Cerebellar nuclear complex (tissue), 1 donor: ENCODE measurements at regions not wholly inside any gene's neighbourhood (a gene's known extent, or its start where the extent isn't known, plus 50 kb on each side); places are given as distances from the start of the nearest gene placed in this dataset.

ENCODE experiments used
- DNase-seq, 2 experiments: peaks; one replicate each; lab custom pipeline; 2025; lab: John Stamatoyannopoulos, UW

DNA sequence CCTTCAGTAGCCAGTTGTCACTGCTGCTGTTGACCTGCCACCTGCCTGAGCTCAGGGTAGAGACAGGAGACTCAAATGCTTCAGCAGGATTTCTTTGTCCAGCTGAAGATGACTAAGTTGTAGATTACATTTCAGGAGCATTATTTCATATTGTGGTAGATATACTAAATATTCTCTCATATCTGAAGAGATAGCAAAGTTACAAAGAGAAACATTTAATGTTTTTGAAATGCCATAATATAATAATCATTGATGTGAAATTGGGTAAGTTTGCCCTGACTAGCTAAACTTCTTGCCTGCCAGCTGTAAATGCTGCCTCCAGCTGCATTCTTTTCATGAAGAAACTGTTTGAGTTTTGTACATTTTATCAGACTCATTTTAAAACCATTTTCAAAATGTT lies 247.6 kb upstream of the CNKSR2 start:
- no peak for DNase-seq

DNA sequence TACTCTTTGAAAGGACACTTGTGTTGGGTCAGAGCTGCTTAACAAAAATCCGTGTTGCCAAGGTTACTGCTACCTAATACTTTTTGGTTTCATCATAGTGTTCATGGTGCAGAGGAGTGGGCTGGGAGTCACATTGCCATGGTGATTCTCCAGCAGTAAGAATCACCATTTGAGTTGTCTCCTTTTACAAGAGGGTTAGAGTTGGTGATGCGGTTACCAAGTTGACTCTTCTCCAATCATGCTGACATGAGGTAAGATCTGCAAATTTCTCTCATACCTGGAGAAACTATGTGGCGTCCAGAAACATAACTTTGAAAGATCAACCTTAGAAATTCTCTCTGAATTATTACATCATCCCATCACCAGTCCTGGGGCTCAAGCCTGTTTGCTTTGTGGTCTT lies 242.9 kb upstream of the CNKSR2 start:
- DNase-seq: no peak

DNA sequence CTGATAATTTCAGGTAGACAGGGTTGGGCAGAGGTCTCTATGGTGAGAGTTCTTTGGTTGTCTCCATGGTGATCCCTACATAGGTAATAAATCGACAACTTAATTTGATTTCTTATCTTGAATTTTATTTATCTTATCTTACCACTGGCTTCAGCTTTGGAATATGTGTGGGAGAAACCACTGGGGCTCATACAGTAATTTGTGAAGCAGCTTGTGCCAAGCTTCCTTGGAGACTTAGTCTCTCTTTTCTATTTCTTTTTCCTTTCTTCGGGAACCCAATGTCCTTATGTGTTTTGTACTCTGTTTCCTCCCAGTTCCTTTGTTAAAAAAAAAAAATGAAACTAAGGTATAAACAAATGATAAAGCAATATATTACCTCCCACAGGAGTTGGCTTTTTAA lies 242.4 kb upstream of the CNKSR2 start:
- no peak for DNase-seq

DNA sequence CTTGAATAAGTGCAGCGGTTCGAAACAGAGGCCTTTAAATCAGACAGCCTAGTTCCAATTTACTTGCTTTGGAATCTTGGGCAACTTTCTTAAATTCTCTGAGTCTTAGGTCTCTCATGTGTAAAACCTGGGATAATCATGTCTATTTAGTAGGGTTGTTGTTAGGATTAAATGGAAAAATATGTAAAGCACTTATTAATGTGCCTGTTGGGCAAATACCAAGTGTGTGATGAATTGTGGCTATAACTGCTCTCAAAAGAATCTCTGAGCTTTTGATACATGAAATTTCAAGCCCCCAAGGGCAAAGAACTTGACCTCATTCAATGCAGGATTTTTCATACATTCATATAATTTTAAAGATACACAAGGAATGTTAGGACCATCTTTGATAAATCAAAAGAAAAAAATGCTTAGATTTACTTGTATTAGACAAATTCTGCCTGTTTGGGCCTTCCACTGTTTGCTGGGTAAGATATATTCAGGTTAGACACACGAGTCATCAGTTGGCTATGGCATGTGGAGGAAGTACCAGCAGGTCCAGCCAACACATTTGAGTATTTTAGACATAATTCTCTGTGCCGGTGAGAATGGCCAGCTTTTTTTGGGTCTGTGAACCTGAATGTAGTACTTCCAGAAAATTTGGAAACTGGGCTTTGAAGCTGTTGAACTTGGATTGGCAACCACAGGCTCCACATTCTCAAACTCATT lies 241.4 kb upstream of the CNKSR2 start:
- no peak for DNase-seq

- DNase-seq: no peak
These were observed 224.0 kb upstream of the CNKSR2 start for GRCh38 chrX:21150208-21150607.

DNA sequence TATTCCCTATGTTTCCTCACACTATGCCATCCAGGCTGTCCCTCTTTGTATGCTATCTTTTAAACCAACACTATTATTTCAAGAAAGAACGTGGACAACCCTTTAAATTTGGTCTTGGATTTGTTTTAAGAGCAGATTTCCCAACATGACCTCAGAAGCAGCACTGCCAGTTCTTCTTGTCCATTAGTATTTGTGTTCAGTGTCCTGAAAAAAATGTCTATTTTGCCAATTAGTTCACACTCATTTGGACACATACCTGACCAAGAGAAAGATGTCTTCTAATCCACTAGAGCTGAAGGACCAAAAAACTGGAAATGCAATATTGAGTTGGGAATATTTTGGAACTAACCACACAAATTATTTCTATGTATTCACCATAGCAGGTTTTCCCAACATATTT lies 223.2 kb upstream of the CNKSR2 start:
- peak; percentile 47 to 58 for DNase-seq

DNA sequence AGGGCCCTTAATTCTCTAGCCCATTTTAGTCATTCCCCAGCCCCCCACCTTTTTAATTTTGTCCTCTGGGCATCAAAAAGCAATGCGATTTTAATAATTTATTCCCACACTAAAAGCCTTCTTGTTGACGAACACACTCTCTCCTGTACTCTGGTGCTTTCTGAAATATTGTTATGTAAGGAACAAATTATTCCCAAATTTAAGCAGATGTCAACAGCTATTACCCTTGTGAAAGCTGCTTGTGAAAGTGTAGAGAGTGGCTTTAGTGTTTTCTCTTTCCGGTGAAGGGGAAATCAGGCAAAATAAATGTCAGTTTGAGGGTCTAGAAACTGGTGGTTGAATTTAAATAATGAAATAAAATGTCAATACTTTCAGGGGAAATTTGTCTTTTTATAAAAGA lies 221.2 kb upstream of the CNKSR2 start:
- no peak for DNase-seq

GRCh38 chrX:21153503-21153902 lies 220.7 kb upstream of the CNKSR2 start:
- DNase-seq: no peak

DNA sequence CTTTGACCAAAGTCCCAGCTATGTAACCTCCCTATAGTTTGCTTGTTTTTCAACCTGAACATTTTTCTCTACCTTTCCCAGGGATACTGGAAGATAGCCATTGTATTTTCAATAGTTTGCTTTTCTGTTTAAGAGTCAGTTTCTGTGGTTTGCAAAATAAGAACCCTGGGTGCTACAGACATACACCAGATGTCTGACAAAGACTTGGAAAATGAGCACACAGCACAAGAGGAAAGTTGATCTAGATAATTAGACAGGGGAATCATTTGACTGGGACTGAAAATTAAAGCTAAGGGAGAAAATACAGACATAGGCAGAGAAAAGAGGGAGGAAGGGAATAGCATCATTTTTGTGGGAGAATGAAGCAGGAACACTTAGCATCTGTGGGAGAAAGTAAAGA lies 218.3 kb upstream of the CNKSR2 start:
- DNase-seq: no peak

DNA sequence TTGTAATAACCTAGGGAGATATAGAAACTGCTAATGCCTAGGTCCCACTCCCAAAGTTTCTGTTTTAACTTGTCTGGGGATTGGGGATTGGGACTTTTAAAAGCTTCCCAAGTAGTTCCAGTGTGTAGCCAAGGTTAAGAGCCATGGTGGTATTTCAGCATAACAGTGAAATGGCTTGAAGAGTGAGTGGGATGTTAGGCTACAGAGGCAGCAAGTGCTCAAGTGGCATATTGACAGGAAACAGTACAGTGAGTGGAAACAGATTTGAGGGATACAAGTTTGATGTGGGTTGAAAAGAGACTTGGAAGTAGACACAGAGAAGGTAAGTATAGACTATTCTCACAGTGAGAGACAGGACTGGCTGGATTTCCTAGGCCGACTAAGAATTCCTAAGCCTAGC lies 217.6 kb upstream of the CNKSR2 start:
- no peak for DNase-seq

GRCh38 chrX:21158678-21159077 lies 215.5 kb upstream of the CNKSR2 start:
- no peak for DNase-seq

DNA sequence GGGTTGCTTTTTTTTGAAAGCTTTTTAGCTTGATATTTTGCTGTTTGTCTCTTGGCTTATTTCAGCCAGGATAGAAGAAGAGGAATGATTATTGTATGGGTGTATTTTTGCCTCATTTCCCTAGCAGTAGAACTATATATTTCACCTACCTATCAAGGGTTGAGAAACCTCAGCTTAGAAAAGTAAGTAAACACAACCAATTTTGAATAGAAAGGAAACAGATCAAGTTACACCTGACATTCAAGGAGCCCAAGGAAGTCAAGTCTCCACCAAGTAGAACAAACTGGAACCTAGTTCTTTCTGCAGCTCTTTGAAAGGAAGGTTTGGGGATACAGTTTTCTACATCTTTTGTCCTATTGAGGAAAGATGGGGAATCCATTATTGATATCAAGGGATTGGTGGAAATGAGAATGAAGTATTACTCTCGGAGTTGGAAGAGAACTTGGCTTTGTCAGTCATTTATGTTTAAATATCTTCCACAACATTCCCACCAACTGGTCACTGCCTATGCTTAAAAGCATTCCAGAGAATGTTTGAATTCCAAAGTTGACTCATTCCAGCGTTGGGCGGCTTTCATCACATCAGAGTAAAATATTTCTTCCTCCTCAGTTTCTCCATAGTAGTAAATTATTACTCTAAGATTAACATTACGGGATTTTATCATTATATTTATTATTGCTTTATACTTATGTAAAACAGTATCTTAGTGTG lies 207.8 kb upstream of the CNKSR2 start:
- no peak for DNase-seq

GRCh38 chrX:21167011-21167410 lies 207.2 kb upstream of the CNKSR2 start:
- no peak for DNase-seq

DNA sequence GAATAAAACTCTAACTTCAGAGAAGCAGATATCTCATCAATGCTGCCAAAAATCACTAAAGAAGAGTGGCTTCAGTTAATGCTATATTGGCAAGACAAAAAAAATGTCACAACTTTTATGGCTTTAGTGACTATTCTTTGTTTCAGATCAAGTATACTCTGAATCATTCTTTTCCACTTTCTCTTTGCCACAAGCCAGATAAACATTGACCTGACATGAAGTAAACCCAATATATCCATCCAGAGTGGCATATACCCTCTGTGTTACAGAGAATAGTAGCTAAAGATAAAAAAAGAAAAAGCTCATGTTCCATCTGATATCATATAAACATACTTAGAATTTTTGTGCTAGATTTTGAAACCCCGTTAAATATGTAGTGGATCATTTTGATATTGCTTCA lies 206.7 kb upstream of the CNKSR2 start:
- no peak for DNase-seq

GRCh38 chrX:21168401-21169160 lies 205.6 kb upstream of the CNKSR2 start:
- no peak for DNase-seq

DNA sequence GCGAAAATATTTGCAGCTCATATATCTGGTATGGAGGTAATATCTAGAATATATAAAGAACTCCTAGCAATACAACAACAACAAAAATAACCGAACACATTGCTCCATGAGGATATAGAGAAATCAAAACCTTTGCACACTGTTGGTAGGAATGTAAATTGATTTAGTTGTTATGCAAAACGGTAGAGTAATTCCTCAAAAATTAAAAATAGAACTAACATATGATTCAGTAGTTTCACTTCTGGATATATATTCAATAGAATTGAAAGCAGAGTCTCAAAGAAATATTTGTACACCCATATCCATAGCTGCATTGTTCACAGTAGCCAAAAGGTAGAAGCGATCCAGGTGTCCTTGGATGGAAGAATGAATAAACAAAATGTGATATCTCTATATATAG lies 203.0 kb upstream of the CNKSR2 start:
- no peak for DNase-seq

GRCh38 chrX:21174439-21174838 lies 199.8 kb upstream of the CNKSR2 start:
- no peak for DNase-seq

GRCh38 chrX:21176921-21177571 lies 197.2 kb upstream of the CNKSR2 start:
- peak; percentile 9 to 64 for DNase-seq

DNA sequence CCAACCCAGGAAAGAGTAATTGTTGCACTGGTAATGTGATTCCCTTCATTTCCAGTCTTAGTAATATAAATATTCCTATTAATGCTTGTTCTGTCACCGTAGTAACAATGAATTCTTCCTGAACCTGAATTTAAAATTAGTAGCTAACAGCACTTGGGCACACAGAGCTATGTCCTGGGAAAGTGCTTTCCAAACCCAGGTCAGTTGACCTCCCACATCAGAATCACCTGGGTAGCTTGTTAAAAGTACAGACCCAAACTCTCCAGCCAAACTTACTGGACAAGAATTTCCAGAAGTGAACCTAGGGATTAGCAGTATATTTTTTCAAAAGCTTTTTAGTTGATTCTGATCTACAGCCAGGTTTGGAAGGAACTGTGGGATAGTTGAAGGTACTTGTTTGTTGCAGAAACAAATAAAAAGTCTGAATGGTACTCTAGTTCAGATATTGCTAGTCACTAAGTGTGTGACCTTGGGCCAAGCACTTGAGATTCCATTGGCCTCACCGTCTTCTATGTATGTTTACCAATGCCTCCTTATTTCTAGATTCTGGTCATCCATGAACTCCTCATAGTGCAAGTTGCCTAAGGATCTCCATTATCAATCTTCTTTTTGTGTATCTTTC lies 192.9 kb upstream of the CNKSR2 start:
- DNase-seq: no peak

DNA sequence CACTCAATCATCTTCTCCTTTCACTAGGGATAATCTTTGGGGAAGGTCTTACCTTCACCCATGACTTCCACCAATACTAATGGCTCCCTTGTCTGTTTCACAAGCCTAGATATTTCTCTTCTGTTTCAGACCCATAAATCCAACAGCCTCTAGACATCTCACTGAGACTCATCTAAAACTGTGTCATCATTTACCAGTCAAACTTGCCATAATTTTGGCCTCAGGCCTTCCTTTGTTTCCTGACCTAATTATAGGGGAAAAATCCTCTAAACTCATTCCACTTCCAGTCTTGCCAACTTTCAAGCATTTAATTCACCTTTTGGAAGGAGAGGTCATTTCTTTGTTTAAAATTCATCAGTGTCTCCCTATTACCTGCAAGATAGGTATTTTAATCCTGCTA lies 181.0 kb upstream of the CNKSR2 start:
- no peak for DNase-seq

- DNase-seq: no peak
These were observed 179.7 kb upstream of the CNKSR2 start for GRCh38 chrX:21194526-21194925.

DNA sequence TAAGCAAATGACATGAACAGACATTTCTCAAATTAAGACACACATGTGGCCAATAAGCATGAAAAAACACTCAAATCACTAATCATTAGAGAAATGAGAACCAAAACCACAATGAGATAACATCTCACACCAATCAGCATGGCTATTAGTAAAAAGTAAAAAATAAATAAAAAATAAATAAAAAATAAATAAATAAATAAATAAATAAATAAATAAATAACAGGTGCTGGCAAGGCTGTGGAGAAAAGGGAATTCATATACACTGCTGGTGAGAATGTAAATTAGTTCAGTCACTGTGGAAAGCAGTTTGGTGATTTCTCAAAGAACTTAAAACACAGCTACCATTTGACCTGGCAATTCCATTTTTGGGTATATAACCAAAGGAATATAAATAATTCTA lies 167.1 kb upstream of the CNKSR2 start:
- DNase-seq: no peak
